IMR-90 (cell line): ENCODE measurements at regions not wholly inside any gene's neighbourhood (a gene's known extent, or its start where the extent isn't known, plus 50 kb on each side); places are given as distances from the start of the nearest gene placed in this dataset.

ENCODE experiments used
- BHLHE40 ChIP-seq: fragments of 150-350 bp; IDR thresholded peaks from 2 replicates; pipeline ENCODE4 v1.6.1; 2016; ENCODE audit warnings: mild to moderate bottlenecking, low read depth, low read length
- CEBPB ChIP-seq: IDR thresholded peaks from 2 replicates; pipeline ENCODE4 v1.6.1; 2012; ENCODE audit warnings: low read depth, low read length, improper control_type of control experiment
- FOS ChIP-seq: fragments of 150-350 bp; IDR thresholded peaks from 2 replicates; pipeline ENCODE4 v1.6.1; 2016; ENCODE audit warnings: low read depth, low read length
- MAFK ChIP-seq: IDR thresholded peaks from 2 replicates; pipeline ENCODE4 v1.6.1; 2012; ENCODE audit warnings: low read depth, low read length, improper control_type of control experiment
- MXI1 ChIP-seq: IDR thresholded peaks from 2 replicates; pipeline ENCODE4 v1.6.1; 2012; ENCODE audit warnings: low read depth, mild to moderate bottlenecking, low read length, moderate library complexity, borderline replicate concordance
- NFE2L2 ChIP-seq: fragments of 150-350 bp; IDR thresholded peaks from 2 replicates; pipeline ENCODE4 v1.6.1; 2016; ENCODE audit warnings: low read depth, mild to moderate bottlenecking, low read length
- POLR2A ChIP-seq: IDR thresholded peaks from 2 replicates; pipeline ENCODE4 v1.6.1; 2012; ENCODE audit warnings: mild to moderate bottlenecking, low read depth, low read length
- RAD21 ChIP-seq: IDR thresholded peaks from 2 replicates; pipeline ENCODE4 v1.6.1; 2012; ENCODE audit warnings: low read length, improper control_type of control experiment
- RCOR1 ChIP-seq: IDR thresholded peaks from 2 replicates; pipeline ENCODE4 v1.6.1; 2012; ENCODE audit warnings: mild to moderate bottlenecking, low read length, improper control_type of control experiment; ENCODE audit not compliant: insufficient replicate concordance
- RFX5 ChIP-seq: IDR thresholded peaks from 2 replicates; pipeline ENCODE4 v1.8.0; 2012; ENCODE audit warnings: low read depth, mild to moderate bottlenecking, low read length, moderate library complexity
- USF2 ChIP-seq: fragments of 150-350 bp; IDR thresholded peaks from 2 replicates; pipeline ENCODE4 v1.6.1; 2017; ENCODE audit warnings: mild to moderate bottlenecking, antibody characterized with exemption, low read length, low read depth
- TF ChIP-seq, protein P1 (sequence below): conservative IDR thresholded peaks from 2 replicates; pipeline ENCODE4 v1.5.1; 2012; ENCODE audit warnings: mild to moderate bottlenecking, low read depth, low read length, improper control_type of control experiment
- TF ChIP-seq, protein P2 (sequence below): fragments of 150-350 bp; IDR thresholded peaks from 2 replicates; pipeline ENCODE4 v1.6.1; 2016; ENCODE audit warnings: low read depth, mild to moderate bottlenecking, low read length, moderate library complexity, borderline replicate concordance

GRCh38 chr11:22430639-22431038 is 92.5 kb downstream of the SLC17A6 start:
- TF ChIP-seq, protein P1, sequence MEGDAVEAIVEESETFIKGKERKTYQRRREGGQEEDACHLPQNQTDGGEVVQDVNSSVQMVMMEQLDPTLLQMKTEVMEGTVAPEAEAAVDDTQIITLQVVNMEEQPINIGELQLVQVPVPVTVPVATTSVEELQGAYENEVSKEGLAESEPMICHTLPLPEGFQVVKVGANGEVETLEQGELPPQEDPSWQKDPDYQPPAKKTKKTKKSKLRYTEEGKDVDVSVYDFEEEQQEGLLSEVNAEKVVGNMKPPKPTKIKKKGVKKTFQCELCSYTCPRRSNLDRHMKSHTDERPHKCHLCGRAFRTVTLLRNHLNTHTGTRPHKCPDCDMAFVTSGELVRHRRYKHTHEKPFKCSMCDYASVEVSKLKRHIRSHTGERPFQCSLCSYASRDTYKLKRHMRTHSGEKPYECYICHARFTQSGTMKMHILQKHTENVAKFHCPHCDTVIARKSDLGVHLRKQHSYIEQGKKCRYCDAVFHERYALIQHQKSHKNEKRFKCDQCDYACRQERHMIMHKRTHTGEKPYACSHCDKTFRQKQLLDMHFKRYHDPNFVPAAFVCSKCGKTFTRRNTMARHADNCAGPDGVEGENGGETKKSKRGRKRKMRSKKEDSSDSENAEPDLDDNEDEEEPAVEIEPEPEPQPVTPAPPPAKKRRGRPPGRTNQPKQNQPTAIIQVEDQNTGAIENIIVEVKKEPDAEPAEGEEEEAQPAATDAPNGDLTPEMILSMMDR = no peak
- TF ChIP-seq, protein P2, sequence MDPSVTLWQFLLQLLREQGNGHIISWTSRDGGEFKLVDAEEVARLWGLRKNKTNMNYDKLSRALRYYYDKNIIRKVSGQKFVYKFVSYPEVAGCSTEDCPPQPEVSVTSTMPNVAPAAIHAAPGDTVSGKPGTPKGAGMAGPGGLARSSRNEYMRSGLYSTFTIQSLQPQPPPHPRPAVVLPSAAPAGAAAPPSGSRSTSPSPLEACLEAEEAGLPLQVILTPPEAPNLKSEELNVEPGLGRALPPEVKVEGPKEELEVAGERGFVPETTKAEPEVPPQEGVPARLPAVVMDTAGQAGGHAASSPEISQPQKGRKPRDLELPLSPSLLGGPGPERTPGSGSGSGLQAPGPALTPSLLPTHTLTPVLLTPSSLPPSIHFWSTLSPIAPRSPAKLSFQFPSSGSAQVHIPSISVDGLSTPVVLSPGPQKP = no peak
- TF ChIP-seq MAFK (no peak), RCOR1 (no peak), RAD21 (no peak), POLR2A (no peak), CEBPB (no peak), NFE2L2 (no peak), FOS (no peak), RFX5 (no peak), USF2 (no peak), MXI1 (no peak), BHLHE40 (no peak)
